Spleen (tissue), 11 donors: ENCODE measurements at regions not wholly inside any gene's neighbourhood (a gene's known extent, or its start where the extent isn't known, plus 50 kb on each side); places are given as distances from the start of the nearest gene placed in this dataset.

ENCODE experiments used
- DNase-seq: peaks from one replicate; pipeline ENCODE4 v3.0.0-alpha.2; 2020
- H3K27ac ChIP-seq, 8 donors: fragments of 200-600 bp; sonication (generic) in 7 of 8; 1 replicate in 4 of 8; 2 replicates in 4 of 8; pipeline versions ENCODE4 v1.5.0 to v1.8.0; 2016 to 2021; ENCODE audit warnings: inconsistent platforms in 4 of 8, mild to moderate bottlenecking in 4 of 8, moderate library complexity in 1 of 8
- H3K27me3 ChIP-seq, 7 donors: fragments of 200-600 bp; sonication (generic) in 6 of 7; replicated peaks in 1 of 7; 1 replicate in 4 of 7; 2 replicates in 3 of 7; pipeline versions ENCODE4 v1.5.0 to v1.8.0; 2016 to 2021; ENCODE audit warnings: inconsistent platforms in 3 of 7, mild to moderate bottlenecking in 1 of 7
- H3K36me3 ChIP-seq, 6 donors: fragments of 200-600 bp; sonication (generic) in 5 of 6; 1 replicate in 4 of 6; 2 replicates in 2 of 6; pipeline versions ENCODE4 v1.5.0 to v1.8.0; 2016 to 2021; ENCODE audit warnings: inconsistent platforms in 2 of 6
- H3K4me1 ChIP-seq, 6 donors: fragments of 200-600 bp; sonication (generic) in 5 of 6; 1 replicate in 3 of 6; 2 replicates in 3 of 6; pipeline versions ENCODE4 v1.5.0 to v1.8.0; 2016 to 2021; ENCODE audit warnings: inconsistent platforms in 3 of 6
- H3K4me3 ChIP-seq, 8 donors: fragments of 200-600 bp; sonication (generic) in 7 of 8; 1 replicate in 4 of 8; 2 replicates in 4 of 8; pipeline versions ENCODE4 v1.5.0 to v1.8.0; 2016 to 2021; ENCODE audit warnings: inconsistent platforms in 4 of 8, mild to moderate bottlenecking in 4 of 8, moderate library complexity in 2 of 8
- H3K9me3 ChIP-seq, 8 donors: fragments of 200-600 bp; sonication (generic) in 7 of 8; 1 replicate in 4 of 8; 2 replicates in 4 of 8; pipeline versions ENCODE4 v1.5.0 to v1.8.0; 2016 to 2021; ENCODE audit warnings: inconsistent platforms in 4 of 8
- CTCF ChIP-seq, 11 experiments: fragments of 200-600 bp in 7 of 11; fragments of 450-650 bp in 4 of 11; sonication (generic) in 4 of 11; IDR thresholded peaks in 8 of 11; conservative IDR thresholded peaks in 3 of 11; 1 replicate in 7 of 11; 2 replicates in 4 of 11; pipeline versions ENCODE4 v1.4.0 to v1.8.0; 2016 to 2021; ENCODE audit warnings: antibody characterized with exemption in 11 of 11, inconsistent platforms in 4 of 11, mild to moderate bottlenecking in 1 of 11
- POLR2A ChIP-seq, 3 donors: fragments of 450-650 bp; IDR thresholded peaks; one replicate each; pipeline ENCODE4 v1.5.1; 2017; ENCODE audit warnings: antibody characterized with exemption in 3 of 3, mild to moderate bottlenecking in 1 of 3
- POLR2AphosphoS5 ChIP-seq, 3 donors: sonication (generic); formaldehyde crosslinking; IDR thresholded peaks; one replicate each; pipeline ENCODE4 v1.5.1; 2017; ENCODE audit warnings: antibody characterized with exemption in 3 of 3
- WGBS, 5 donors: extraction: QIAGEN DNeasy Blood & Tissue Kit in 3 of 5; methylation state at CpG; one replicate each; pipeline versions ENCODE4 v1.1.5 to v1.1.7; 2013 to 2018; 5-methylcytosine and 5-hydroxymethylcytosine counted together
- intact Hi-C: fragments of 100-400 bp; cut with DNase I; formaldehyde crosslinking; loops from one replicate; pipeline ENCODE4 v1.15.0; 2023; ENCODE audit warnings: low total_unique reads
- donor health status: healthy with polysubstance abuse.
- donor health status: DM: no; HTN: no; CAD: no; lungs with moderate emphysema.
- donor health status: DM: no; HTN: no; CAD: no.
- donor health status: Bipolar disorder and iron deficiency.
- donor health status: healthy.
- donor health status: DM: no; HTN: no; CAD: no.
- donor health status: DM: yes; HTN: yes; CAD: no.

DNA sequence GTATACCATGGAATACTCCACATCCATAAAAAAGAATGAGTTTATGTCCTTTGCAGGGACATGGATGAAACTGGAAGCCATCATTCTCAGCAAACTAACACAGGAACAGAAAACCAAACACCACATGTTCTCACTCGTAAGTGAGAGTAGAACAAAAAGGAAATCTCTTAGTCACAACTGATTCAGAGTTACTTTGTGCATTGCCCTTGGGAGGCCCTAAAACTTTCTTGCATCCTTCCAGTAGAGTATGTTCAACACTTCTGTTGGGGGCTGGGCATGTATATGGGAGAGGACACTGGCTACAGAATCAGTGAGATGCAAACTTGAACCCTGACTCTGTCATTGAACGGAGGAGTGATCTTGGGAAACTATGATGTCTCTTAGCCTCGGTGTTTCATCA is 147.4 kb upstream of the IRX5 start:
- intact Hi-C loops: no loop called here
- 67 to 80% (median 74%) methylated on average over 3 of the region's 3 CpGs for WGBS, 5 donors
- H3K4me3 ChIP-seq: no peak overlapping the region
- H3K9me3 ChIP-seq: peaks cover 0 to 26% (median 8%) of the 10 kb centered on the region in 8 donors
- H3K4me1 ChIP-seq: no peaks in the 10 kb centered on the region
- H3K36me3 ChIP-seq: no peaks in the 10 kb centered on the region
- no peak for DNase-seq
- no peaks in the 10 kb centered on the region for H3K27me3 ChIP-seq
- no peak overlapping the region for H3K27ac ChIP-seq
- TF ChIP-seq POLR2AphosphoS5 (IDR thresholded peaks at IDR 0.05) (no peak), POLR2A (IDR thresholded peaks at IDR 0.05) (no peak), CTCF (IDR thresholded peaks at IDR 0.05 in 8 of 11, conservative IDR thresholded peaks at IDR 0.05 in 3 of 11) (no peak)

DNA sequence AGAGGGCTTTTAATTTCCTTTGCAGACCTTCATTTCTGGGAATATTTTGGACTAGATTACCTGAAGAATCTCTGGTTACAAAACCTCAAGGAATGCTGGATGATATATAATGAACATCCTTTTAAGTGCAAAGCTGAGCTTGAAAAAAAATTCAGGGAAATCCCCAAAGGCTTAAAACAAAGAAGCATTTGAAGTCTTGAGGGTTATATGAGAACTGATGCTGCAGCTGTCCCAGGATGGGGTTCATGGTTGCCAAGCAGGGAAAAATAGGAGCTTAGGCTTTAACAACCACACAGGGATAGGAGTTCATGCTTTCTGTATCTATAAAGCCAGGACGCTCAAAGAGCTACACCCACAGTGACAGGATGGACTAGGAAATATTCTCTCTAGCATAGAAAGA is 150.4 kb upstream of the IRX5 start:
- H3K27me3 ChIP-seq: no peaks in the 10 kb centered on the region
- TF ChIP-seq POLR2AphosphoS5 (IDR thresholded peaks at IDR 0.05): no peak
- no peak for TF ChIP-seq CTCF (IDR thresholded peaks at IDR 0.05 in 8 of 11, conservative IDR thresholded peaks at IDR 0.05 in 3 of 11)
- no peak for TF ChIP-seq POLR2A (IDR thresholded peaks at IDR 0.05)
- 65 to 100% (median 71%) methylated on average over 1 of the region's 1 CpG for WGBS, 5 donors
- no peaks in the 10 kb centered on the region for H3K36me3 ChIP-seq
- H3K27ac ChIP-seq: no peak overlapping the region
- intact Hi-C loops: no loop called here
- no peak overlapping the region for H3K4me3 ChIP-seq
- H3K9me3 ChIP-seq: no peaks in the 10 kb centered on the region
- no peaks in the 10 kb centered on the region for H3K4me1 ChIP-seq
- DNase-seq: no peak

DNA sequence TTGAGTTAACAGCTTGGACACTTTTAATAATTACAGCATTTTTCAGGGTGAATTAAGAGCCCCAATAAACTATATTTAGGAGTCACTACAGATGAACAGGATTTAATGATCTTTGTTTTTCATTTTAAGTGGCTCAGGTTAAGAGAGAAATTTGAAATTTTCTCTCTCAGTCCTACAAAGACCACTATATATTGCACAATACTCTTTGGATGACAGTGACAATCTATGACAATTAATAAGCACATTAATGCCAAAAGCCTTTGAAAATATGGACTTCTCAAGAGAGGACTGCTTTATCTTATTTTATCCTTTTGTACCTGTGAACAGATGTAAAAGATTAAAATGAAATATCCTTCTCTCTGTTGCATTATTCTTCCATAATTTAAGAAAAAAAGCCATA is 151.1 kb upstream of the IRX5 start:
- intact Hi-C loops: no loop called here
- Histone ChIP-seq H3K27me3 (no peaks in the 10 kb centered on the region), H3K4me3 (no peak overlapping the region), H3K27ac (no peak overlapping the region), H3K36me3 (no peaks in the 10 kb centered on the region), H3K4me1 (no peaks in the 10 kb centered on the region), H3K9me3 (no peaks in the 10 kb centered on the region)
- DNase-seq: no peak
- TF ChIP-seq CTCF (IDR thresholded peaks at IDR 0.05 in 8 of 11, conservative IDR thresholded peaks at IDR 0.05 in 3 of 11): no peak
- TF ChIP-seq POLR2AphosphoS5 (IDR thresholded peaks at IDR 0.05): no peak
- no peak for TF ChIP-seq POLR2A (IDR thresholded peaks at IDR 0.05)

GRCh38 chr16:54774768-54775167 is 155.9 kb upstream of the IRX5 start:
- Histone ChIP-seq H3K9me3 (peaks cover 0 to 4% (median 0%) of the 10 kb centered on the region in 8 donors), H3K27me3 (no peaks in the 10 kb centered on the region), H3K36me3 (no peaks in the 10 kb centered on the region), H3K4me3 (no peak overlapping the region), H3K27ac (no peak overlapping the region), H3K4me1 (no peaks in the 10 kb centered on the region)
- WGBS, 5 donors: 77 to 87% (median 83%) methylated on average over 3 of the region's 3 CpGs
- TF ChIP-seq CTCF (IDR thresholded peaks at IDR 0.05 in 8 of 11, conservative IDR thresholded peaks at IDR 0.05 in 3 of 11) (no peak), POLR2A (IDR thresholded peaks at IDR 0.05) (no peak), POLR2AphosphoS5 (IDR thresholded peaks at IDR 0.05) (no peak)
- intact Hi-C loops: no loop called here
- DNase-seq: no peak
